Activated T-helper 17 cell treated with anti-CD3 and anti-CD28 coated beads, Interleukin-2, amount 50 U/mL, for 72 hours (primary cell): ENCODE measurements at regions not wholly inside any gene's neighbourhood (a gene's known extent, or its start where the extent isn't known, plus 50 kb on each side); places are given as distances from the start of the nearest gene placed in this dataset.

Experiments used
- ATAC-seq: fragments of 150-1000 bp; cut with Tn5 transposase; replicated peaks from 2 replicates; pipeline ENCODE4 v1.10.0; 2021; ENCODE audit warnings: mild to moderate bottlenecking, moderate library complexity
- H3K27ac Mint-ChIP-seq: one replicate; pipeline ENCODE4 v1.8.0; 2022; ENCODE audit warnings: mixed read lengths
- H3K27me3 Mint-ChIP-seq: one replicate; pipeline ENCODE4 v1.8.0; 2022; ENCODE audit warnings: mixed read lengths
- H3K36me3 Mint-ChIP-seq: one replicate; pipeline ENCODE4 v1.8.0; 2022; ENCODE audit warnings: low read depth, mild to moderate bottlenecking, mixed read lengths
- H3K4me1 Mint-ChIP-seq: one replicate; pipeline ENCODE4 v1.8.0; 2022; ENCODE audit warnings: mixed read lengths
- H3K4me3 Mint-ChIP-seq: one replicate; pipeline ENCODE4 v1.8.0; 2022; ENCODE audit warnings: mild to moderate bottlenecking, mixed read lengths
- H3K9me3 Mint-ChIP-seq: one replicate; pipeline ENCODE4 v1.8.0; 2022; ENCODE audit warnings: mixed read lengths

GRCh38 chr16:54545854-54546511, 259.4 kb upstream of the IRX3 start:
- no peak for ATAC-seq
- no peaks in the 10 kb centered on the region for H3K36me3 Mint-ChIP-seq
- no peaks in the 10 kb centered on the region for H3K27me3 Mint-ChIP-seq
- H3K4me3 Mint-ChIP-seq = no peak overlapping the region
- H3K4me1 Mint-ChIP-seq = no peaks in the 10 kb centered on the region
- no peak overlapping the region for H3K27ac Mint-ChIP-seq
- no peaks in the 10 kb centered on the region for H3K9me3 Mint-ChIP-seq

DNA sequence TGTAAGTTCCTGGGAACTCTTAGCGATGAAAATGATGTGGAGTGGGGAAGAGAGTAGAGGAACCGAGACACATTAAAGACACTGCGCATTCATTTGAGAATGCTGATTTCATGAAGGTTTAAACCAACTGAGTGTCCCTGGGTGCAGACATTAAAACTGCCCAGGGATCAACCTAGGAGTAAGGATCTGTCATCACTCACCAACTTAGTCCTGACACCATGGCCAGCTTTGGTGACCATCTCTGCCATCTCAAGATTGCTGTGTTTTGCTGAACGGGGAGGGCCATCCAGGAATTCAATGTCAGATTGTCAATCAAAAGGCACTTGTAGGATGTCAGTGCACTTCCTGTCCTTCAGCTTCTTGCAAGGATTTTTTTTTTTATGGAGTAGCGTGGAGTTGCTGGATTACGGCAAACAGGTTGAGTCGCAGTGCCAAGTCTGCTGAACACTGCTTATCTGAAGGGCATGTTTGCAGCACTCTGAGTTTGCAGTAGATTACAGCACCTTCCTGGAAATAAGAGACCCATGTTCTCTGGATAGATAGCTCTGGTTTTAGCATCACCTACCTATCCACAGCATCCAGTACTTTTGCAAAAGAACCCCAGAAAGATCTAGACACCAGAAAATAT, 258.1 kb upstream of the IRX3 start:
- no peaks in the 10 kb centered on the region for H3K9me3 Mint-ChIP-seq
- H3K4me1 Mint-ChIP-seq = no peaks in the 10 kb centered on the region
- no peaks in the 10 kb centered on the region for H3K27me3 Mint-ChIP-seq
- H3K4me3 Mint-ChIP-seq = no peak overlapping the region
- H3K36me3 Mint-ChIP-seq = no peaks in the 10 kb centered on the region
- no peak overlapping the region for H3K27ac Mint-ChIP-seq
- ATAC-seq = no peak

DNA sequence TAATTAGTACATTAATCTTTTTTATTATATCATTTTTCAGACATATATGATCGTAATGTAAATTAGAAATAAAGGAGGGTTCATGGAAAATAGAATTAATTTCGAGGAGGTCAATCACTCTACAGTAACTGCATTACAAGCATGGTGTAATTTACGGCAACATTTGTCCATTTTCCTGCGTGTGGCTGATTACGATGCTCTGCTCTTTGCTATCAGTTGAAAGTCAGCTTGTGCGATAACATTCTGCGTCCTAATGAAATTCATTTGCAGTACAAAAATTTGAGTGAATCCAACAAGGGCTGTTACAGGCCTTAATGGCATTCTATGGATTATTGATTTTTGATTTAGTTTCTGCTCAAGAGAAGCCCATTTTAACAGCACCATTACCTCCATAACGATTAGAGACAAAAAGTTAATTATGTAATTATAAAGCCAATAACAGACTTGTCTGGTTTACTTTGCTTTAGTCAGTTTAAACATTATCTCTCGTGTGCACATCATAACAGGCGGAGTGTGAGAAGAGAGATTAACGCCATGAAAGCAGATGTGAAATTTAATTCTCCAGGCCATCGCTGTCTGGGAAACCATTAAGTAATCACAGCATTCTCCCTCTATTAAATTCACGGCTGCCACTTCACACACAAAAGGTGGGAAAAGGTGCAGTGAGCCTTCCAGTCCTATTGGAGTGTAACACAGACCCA, 256.4 kb upstream of the IRX3 start:
- Mint-ChIP-seq H3K36me3 (no peaks in the 10 kb centered on the region), H3K27ac (no peak overlapping the region), H3K4me3 (no peak overlapping the region), H3K27me3 (no peaks in the 10 kb centered on the region), H3K4me1 (no peaks in the 10 kb centered on the region), H3K9me3 (no peaks in the 10 kb centered on the region)
- ATAC-seq = no peak

- no peaks in the 10 kb centered on the region for H3K36me3 Mint-ChIP-seq
- H3K9me3 Mint-ChIP-seq = no peaks in the 10 kb centered on the region
- H3K4me1 Mint-ChIP-seq = no peaks in the 10 kb centered on the region
- H3K27me3 Mint-ChIP-seq = no peaks in the 10 kb centered on the region
- no peak overlapping the region for H3K4me3 Mint-ChIP-seq
- ATAC-seq = no peak
- H3K27ac Mint-ChIP-seq = no peak overlapping the region
These were observed 254.1 kb upstream of the IRX3 start for GRCh38 chr16:54540525-54541180.

- Mint-ChIP-seq H3K36me3 (no peaks in the 10 kb centered on the region), H3K27ac (no peak overlapping the region), H3K4me3 (no peak overlapping the region), H3K27me3 (no peaks in the 10 kb centered on the region), H3K4me1 (no peaks in the 10 kb centered on the region), H3K9me3 (no peaks in the 10 kb centered on the region)
- ATAC-seq = no peak
These were observed 251.7 kb upstream of the IRX3 start for GRCh38 chr16:54538276-54538675.

- Mint-ChIP-seq H3K27me3 (no peaks in the 10 kb centered on the region), H3K4me1 (no peaks in the 10 kb centered on the region), H3K4me3 (no peak overlapping the region), H3K36me3 (no peaks in the 10 kb centered on the region), H3K27ac (no peak overlapping the region), H3K9me3 (peaks cover 3% of the 10 kb centered on the region)
- no peak for ATAC-seq
These were observed 247.4 kb upstream of the IRX3 start for GRCh38 chr16:54533856-54534490.

DNA sequence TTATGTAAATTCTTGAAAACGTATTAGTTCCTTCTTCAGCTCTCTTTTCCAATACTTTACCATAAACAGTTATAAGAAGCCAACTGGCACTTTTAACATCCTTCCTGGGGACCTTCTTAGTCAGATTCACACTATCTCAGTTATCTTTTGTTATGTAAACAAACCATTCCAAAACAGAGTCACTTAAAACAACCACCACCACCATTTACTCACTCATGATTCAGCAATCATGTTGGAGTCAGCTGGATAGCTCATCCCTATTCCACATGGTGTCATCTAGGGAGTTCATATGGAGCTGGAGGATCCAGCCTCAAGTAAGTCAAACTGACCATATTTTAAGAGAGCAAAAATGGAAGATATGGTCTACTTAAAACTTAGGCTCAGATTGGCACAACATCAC, 240.3 kb upstream of the IRX3 start:
- Mint-ChIP-seq H3K4me3 (no peak overlapping the region), H3K9me3 (peaks cover 10% of the 10 kb centered on the region), H3K27me3 (peaks cover 10% of the 10 kb centered on the region), H3K4me1 (no peaks in the 10 kb centered on the region), H3K27ac (no peak overlapping the region), H3K36me3 (no peaks in the 10 kb centered on the region)
- ATAC-seq = no peak

GRCh38 chr16:54526087-54526486, 239.5 kb upstream of the IRX3 start:
- Mint-ChIP-seq H3K9me3 (peaks cover 10% of the 10 kb centered on the region), H3K27me3 (peaks cover 10% of the 10 kb centered on the region), H3K4me3 (no peak overlapping the region), H3K27ac (no peak overlapping the region), H3K4me1 (no peaks in the 10 kb centered on the region), H3K36me3 (no peaks in the 10 kb centered on the region)
- ATAC-seq = no peak

DNA sequence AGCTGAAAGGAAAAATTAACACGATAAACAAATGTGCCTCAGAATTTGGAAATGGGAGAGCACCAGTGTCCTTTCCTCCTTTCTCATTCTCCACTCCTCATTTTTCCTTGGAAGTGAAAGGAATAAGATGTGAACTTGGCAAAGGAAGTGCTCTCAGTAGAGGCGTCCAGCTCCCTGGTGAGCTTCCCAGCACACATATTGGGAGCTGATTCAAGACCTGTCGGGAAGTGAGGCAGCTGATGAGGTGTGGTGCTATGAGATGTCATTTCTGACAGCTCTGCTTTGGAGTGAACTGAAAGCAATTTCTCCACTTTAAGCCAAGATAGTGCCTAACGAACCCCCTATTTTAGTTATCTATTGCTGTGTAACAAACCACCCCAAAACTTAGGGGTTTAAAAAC, 238.5 kb upstream of the IRX3 start:
- Mint-ChIP-seq H3K27me3 (peaks cover 10% of the 10 kb centered on the region), H3K9me3 (peaks cover 10% of the 10 kb centered on the region), H3K4me1 (no peaks in the 10 kb centered on the region), H3K27ac (no peak overlapping the region), H3K4me3 (no peak overlapping the region), H3K36me3 (no peaks in the 10 kb centered on the region)
- ATAC-seq = no peak

- Mint-ChIP-seq H3K36me3 (no peaks in the 10 kb centered on the region), H3K27ac (no peak overlapping the region), H3K4me1 (no peaks in the 10 kb centered on the region), H3K4me3 (no peak overlapping the region), H3K9me3 (peaks cover 16% of the 10 kb centered on the region), H3K27me3 (peaks cover 14% of the 10 kb centered on the region)
- no peak for ATAC-seq
These were observed 236.0 kb upstream of the IRX3 start for GRCh38 chr16:54522584-54522983.

DNA sequence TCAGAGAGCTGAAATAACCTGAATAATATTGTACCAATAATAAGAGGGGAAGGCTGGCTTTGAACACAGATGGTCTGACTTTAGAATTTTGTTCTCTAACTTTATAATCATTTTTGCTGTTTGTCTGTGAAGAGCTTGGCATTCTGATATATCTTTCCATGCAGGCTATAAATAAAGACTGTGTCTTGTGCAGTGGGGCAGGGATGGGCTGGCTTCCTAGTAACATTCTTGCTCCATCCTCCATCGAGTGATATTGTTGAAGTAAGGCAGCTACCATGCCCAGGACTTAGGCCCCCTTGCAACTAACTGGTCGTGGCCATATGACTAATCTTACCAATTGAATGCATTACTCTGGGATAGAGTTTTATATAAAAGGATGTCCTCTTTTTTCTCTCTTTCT, 234.7 kb upstream of the IRX3 start:
- no peak overlapping the region for H3K27ac Mint-ChIP-seq
- no peak overlapping the region for H3K4me3 Mint-ChIP-seq
- no peaks in the 10 kb centered on the region for H3K4me1 Mint-ChIP-seq
- peaks cover 14% of the 10 kb centered on the region for H3K27me3 Mint-ChIP-seq
- no peaks in the 10 kb centered on the region for H3K36me3 Mint-ChIP-seq
- H3K9me3 Mint-ChIP-seq = peaks cover 9% of the 10 kb centered on the region
- no peak for ATAC-seq

- Mint-ChIP-seq H3K27ac (no peak overlapping the region), H3K36me3 (no peaks in the 10 kb centered on the region), H3K4me1 (no peaks in the 10 kb centered on the region), H3K4me3 (no peak overlapping the region), H3K9me3 (peaks cover 9% of the 10 kb centered on the region), H3K27me3 (peaks cover 14% of the 10 kb centered on the region)
- no peak for ATAC-seq
These were observed 232.6 kb upstream of the IRX3 start for GRCh38 chr16:54519161-54519695.

GRCh38 chr16:54517181-54517580, 230.6 kb upstream of the IRX3 start:
- H3K4me1 Mint-ChIP-seq = no peaks in the 10 kb centered on the region
- no peaks in the 10 kb centered on the region for H3K36me3 Mint-ChIP-seq
- no peak overlapping the region for H3K4me3 Mint-ChIP-seq
- H3K9me3 Mint-ChIP-seq = peaks cover 9% of the 10 kb centered on the region
- ATAC-seq = no peak
- peaks cover 9% of the 10 kb centered on the region for H3K27me3 Mint-ChIP-seq
- no peak overlapping the region for H3K27ac Mint-ChIP-seq

GRCh38 chr16:54512467-54512995, 225.9 kb upstream of the IRX3 start:
- Mint-ChIP-seq H3K27ac (no peak overlapping the region), H3K4me1 (no peaks in the 10 kb centered on the region), H3K27me3 (peaks cover 10% of the 10 kb centered on the region), H3K9me3 (peaks cover under 1% of the 10 kb centered on the region), H3K36me3 (no peaks in the 10 kb centered on the region), H3K4me3 (no peak overlapping the region)
- ATAC-seq = no peak
